GM12878 (cell line): ENCODE measurements at regions not wholly inside any gene's neighbourhood (a gene's known extent, or its start where the extent isn't known, plus 50 kb on each side); places are given as distances from the start of the nearest gene placed in this dataset.

ENCODE experiments used
- ATAC-seq: fragments of 200-7000 bp; cut with Tn5 transposase; 3 replicates; pipeline ENCODE4 v1.9.1; 2020; ENCODE audit warnings: mild to moderate bottlenecking, moderate library complexity
- BruUV-seq: library from RNA; stranded (reverse); fragments of 400-500 nt; replicated peaks from 2 replicates; lab custom pipeline; 2021; lab: Mats Ljungman, UMichigan
- CTCF ChIA-PET: fragments of 300-600 bp; sonication (Branson Sonifier 250); formaldehyde crosslinking; extraction: SDS; loops from one replicate; lab custom pipeline; 2021; ENCODE audit warnings: inconsistent platforms; lab: Yijun Ruan, JAX
- POLR2A ChIA-PET: fragments of 350-600 bp; formaldehyde crosslinking; extraction: SDS; loops from one replicate; lab custom pipeline; 2021; ENCODE audit warnings: inconsistent platforms; lab: Charles Lee
- RAD21 ChIA-PET: fragments of 300-600 bp; sonication (Branson Sonifier 250); formaldehyde crosslinking; loops from one replicate; lab custom pipeline; 2023; ENCODE audit warnings: antibody characterized with exemption; ENCODE audit not compliant: unreplicated experiment; lab: Charles Lee
- SMC1A ChIA-PET: fragments of 300-600 bp; sonication (Branson Sonifier 250); formaldehyde crosslinking; loops from one replicate; lab custom pipeline; 2023; ENCODE audit not compliant: unreplicated experiment, uncharacterized antibody; lab: Charles Lee
- DNase-seq: peaks from one replicate; pipeline ENCODE4 v3.0.0-alpha.2; 2011; ENCODE audit warnings: low read depth, low spot score
- FAIRE-seq: peaks from 3 replicates; lab custom pipeline; 2011; peaks lifted over from hg19 to GRCh38; lab: Jason Lieb, UNC
- H2AFZ ChIP-seq: 2 replicates; pipeline ENCODE4 v1.6.0; 2011; ENCODE audit warnings: low read depth, low read length, control low read depth; ENCODE audit not compliant: control insufficient read depth
- H3K27ac ChIP-seq: 2 replicates; pipeline ENCODE4 v1.5.1; 2011; ENCODE audit warnings: control low read depth; ENCODE audit not compliant: control insufficient read depth, insufficient read depth
- H3K27me3 ChIP-seq, 2 experiments: replicated peaks in 1 of 2; 2 replicates each; pipeline versions ENCODE4 v1.6.0 to v1.6.1; 2011; ENCODE audit warnings: low read length in 1 of 2; ENCODE audit not compliant: control insufficient read depth in 2 of 2, insufficient read depth in 2 of 2
- H3K36me3 ChIP-seq, 2 experiments: 2 replicates each; pipeline ENCODE4 v1.5.1; 2011; ENCODE audit warnings: low read length in 1 of 2; ENCODE audit not compliant: control insufficient read depth in 2 of 2, insufficient read depth in 2 of 2
- H3K4me1 ChIP-seq: 2 replicates; pipeline ENCODE4 v1.6.1; 2011; ENCODE audit warnings: mild to moderate bottlenecking, low read length, moderate library complexity, mixed read lengths; ENCODE audit not compliant: control insufficient read depth, insufficient read depth
- H3K4me2 ChIP-seq: 2 replicates; pipeline ENCODE4 v1.6.0; 2011; ENCODE audit warnings: control low read depth; ENCODE audit not compliant: control insufficient read depth, insufficient read depth
- H3K4me3 ChIP-seq: fragments of 200-600 bp; sonication (generic); 2 replicates; pipeline ENCODE4 v1.5.1; 2016
- H3K79me2 ChIP-seq: 2 replicates; pipeline ENCODE4 v1.6.0; 2011; ENCODE audit warnings: low read length; ENCODE audit not compliant: control insufficient read depth, insufficient read depth
- H3K9ac ChIP-seq: 2 replicates; pipeline ENCODE4 v1.8.0; 2011; ENCODE audit warnings: low read length, control low read depth, mixed read lengths; ENCODE audit not compliant: control insufficient read depth, insufficient read depth
- H3K9me3 ChIP-seq: replicated peaks from 3 replicates; pipeline ENCODE4 v1.5.1; 2011; ENCODE audit warnings: mild to moderate bottlenecking, low read length; ENCODE audit not compliant: control insufficient read depth, insufficient read depth
- H4K20me1 ChIP-seq: 2 replicates; pipeline ENCODE4 v1.6.0; 2011; ENCODE audit not compliant: control insufficient read depth, insufficient read depth
- CREB1 ChIP-seq: IDR thresholded peaks from 2 replicates; pipeline ENCODE4 v1.6.1; 2012; ENCODE audit warnings: low read depth, mild to moderate bottlenecking, inconsistent platforms
- JUNB ChIP-seq: IDR thresholded peaks from 2 replicates; pipeline ENCODE4 v1.6.1; 2016; ENCODE audit warnings: antibody characterized with exemption, mild to moderate bottlenecking
- MAX ChIP-seq: IDR thresholded peaks from 2 replicates; pipeline ENCODE4 v1.6.1; 2012; ENCODE audit warnings: low read depth, low read length, improper control_type of control experiment
- MTA3 ChIP-seq: IDR thresholded peaks from 2 replicates; pipeline ENCODE4 v1.6.1; 2012; ENCODE audit warnings: low read length, inconsistent platforms, borderline replicate concordance
- PAX5 ChIP-seq: IDR thresholded peaks from 2 replicates; pipeline ENCODE4 v1.6.1; 2011; ENCODE audit warnings: low read depth, low read length, borderline replicate concordance
- POLR2AphosphoS5 ChIP-seq: IDR thresholded peaks from 2 replicates; pipeline ENCODE4 v1.6.1; 2011; ENCODE audit warnings: mild to moderate bottlenecking, low read length, inconsistent platforms
- RAD51 ChIP-seq: fragments of 450-650 bp; IDR thresholded peaks from 2 replicates; pipeline ENCODE4 v1.6.1; 2016; ENCODE audit warnings: moderate library complexity, mild to moderate bottlenecking, inconsistent platforms
- SIN3A ChIP-seq: IDR thresholded peaks from 2 replicates; pipeline ENCODE4 v1.6.1; 2012; ENCODE audit warnings: low read depth, low read length, improper control_type of control experiment
- STAT3 ChIP-seq: IDR thresholded peaks from 2 replicates; pipeline ENCODE4 v1.6.1; 2011; ENCODE audit warnings: low read depth, low read length, improper control_type of control experiment
- ZNF622 ChIP-seq: fragments of 450-650 bp; IDR thresholded peaks from 2 replicates; pipeline ENCODE4 v1.6.1; 2017; ENCODE audit warnings: mild to moderate bottlenecking, inconsistent platforms
- WGBS: methylation state at CpG from one replicate; pipeline ENCODE4 v1.1.6; 2016; ENCODE audit warnings: low lambda C conversion rate; ENCODE audit not compliant: insufficient replicate concordance, insufficient coverage; ENCODE audit errors: missing lambda C conversion rate; 5-methylcytosine and 5-hydroxymethylcytosine counted together
- in situ Hi-C: fragments of 300-500 bp; cut with MboI; formaldehyde crosslinking; loops from 9 replicates; pipeline ENCODE4 v1.14.3; 2018; ENCODE audit warnings: mixed read lengths
- intact Hi-C: fragments of 100-400 bp; cut with micrococcal nuclease; formaldehyde crosslinking; loops from one replicate; pipeline ENCODE4 v1.14.2; 2022; ENCODE audit not compliant: unreplicated experiment

DNA sequence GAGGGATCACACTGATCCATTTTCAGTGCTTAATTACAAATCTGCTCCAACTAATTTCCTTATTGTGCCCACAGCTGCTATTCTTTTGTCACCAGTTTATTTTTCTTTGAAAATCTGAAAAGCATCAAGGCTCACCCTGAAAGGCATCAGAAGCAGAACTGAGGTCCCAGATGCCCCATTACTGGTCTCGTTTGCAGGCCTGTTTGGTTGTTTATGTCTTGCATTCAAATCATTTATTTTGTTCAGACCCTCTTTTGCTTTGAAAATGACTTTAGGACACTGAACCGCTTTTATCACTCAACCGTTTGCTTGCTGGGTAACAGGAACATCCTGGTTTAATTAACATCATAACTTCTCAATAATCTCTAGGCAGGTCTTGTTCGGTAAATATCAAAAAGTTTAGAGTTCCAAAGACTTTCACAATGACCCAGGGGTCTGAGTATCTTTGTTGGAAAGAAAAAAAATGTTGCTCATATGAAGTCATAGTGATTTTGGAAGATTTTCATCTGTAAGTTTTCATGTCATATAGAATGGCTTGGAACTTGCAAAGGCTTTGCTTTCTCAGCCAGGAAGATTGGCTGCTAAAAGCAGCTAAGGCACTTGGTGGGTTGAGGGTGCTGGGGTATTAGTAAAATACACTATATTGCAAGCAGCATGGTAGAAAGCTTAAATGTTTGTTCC, 398.3 kb upstream of the NPVF start:
- DNase-seq = no peak
- Histone ChIP-seq H3K27ac (no peak overlapping the region), H3K4me1 (no peaks in the 10 kb centered on the region), H2AFZ (no peak overlapping the region), H3K4me2 (no peak overlapping the region), H3K79me2 (no peaks in the 10 kb centered on the region), H3K36me3 (no peaks in the 10 kb centered on the region), H3K9me3 (no peaks in the 10 kb centered on the region), H3K4me3 (no peak overlapping the region), H4K20me1 (no peaks in the 10 kb centered on the region), H3K9ac (no peak overlapping the region), H3K27me3 (no peaks in the 10 kb centered on the region; a peak in 3 of 4 replicates)
- WGBS = 21% methylated on average over 4 of the region's 4 CpGs
- ChIA-PET POLR2A (no interaction called here), RAD21 (no interaction called here), CTCF (no interaction called here), SMC1A (no interaction called here)
- TF ChIP-seq SIN3A = no peak
- no peak for TF ChIP-seq PAX5
- TF ChIP-seq ZNF622 = no peak
- TF ChIP-seq RAD51 = no peak
- TF ChIP-seq JUNB = no peak
- no peak for TF ChIP-seq CREB1
- FAIRE-seq = no peak
- in situ Hi-C loops = no loop called here
- BruUV-seq = no TSS peak
- ATAC-seq = no peak
- intact Hi-C loops = no loop called here

DNA sequence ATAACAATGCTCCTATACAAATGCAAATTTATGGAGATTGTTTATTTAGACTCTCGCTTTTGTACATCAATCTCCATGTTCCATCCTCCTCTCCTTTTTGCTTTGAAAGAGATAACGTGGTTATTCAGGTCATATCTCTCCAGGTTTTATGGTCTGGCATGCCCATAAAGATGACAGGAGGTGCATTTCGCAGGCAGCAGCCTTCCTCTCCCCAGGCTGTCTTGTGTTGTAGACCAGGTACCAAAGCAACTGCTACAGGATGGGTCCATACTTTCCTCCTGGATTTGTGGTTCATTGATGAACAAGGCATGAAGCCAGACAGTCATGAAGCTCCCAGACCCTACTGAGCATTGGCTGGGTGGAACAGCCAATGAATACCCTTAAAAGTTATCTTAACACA, 400.2 kb upstream of the NPVF start:
- ChIA-PET RAD21 (no interaction called here), POLR2A (no interaction called here), SMC1A (no interaction called here), CTCF (no interaction called here)
- H4K20me1 ChIP-seq = no peaks in the 10 kb centered on the region
- in situ Hi-C loops = no loop called here
- DNase-seq (no peak), ATAC-seq (no peak), FAIRE-seq (no peak)
- no peak overlapping the region for H3K4me2 ChIP-seq
- H3K27me3 ChIP-seq = no peaks in the 10 kb centered on the region; a peak in 3 of 4 replicates
- no peaks in the 10 kb centered on the region for H3K4me1 ChIP-seq
- BruUV-seq = no TSS peak
- no peak overlapping the region for H3K9ac ChIP-seq
- no peak for TF ChIP-seq RAD51
- no peak for TF ChIP-seq STAT3
- TF ChIP-seq MAX = no peak
- TF ChIP-seq POLR2AphosphoS5 = no peak
- no peak for TF ChIP-seq MTA3
- H3K4me3 ChIP-seq = no peak overlapping the region
- H3K36me3 ChIP-seq = no peaks in the 10 kb centered on the region
- no peak overlapping the region for H3K27ac ChIP-seq
- 13% methylated on average over 3 of the region's 3 CpGs for WGBS
- no peaks in the 10 kb centered on the region for H3K79me2 ChIP-seq
- intact Hi-C loops = no loop called here
- no peak overlapping the region for H2AFZ ChIP-seq
- no peaks in the 10 kb centered on the region for H3K9me3 ChIP-seq
